GM18511 (cell line): ENCODE measurements at regions not wholly inside any gene's neighbourhood (a gene's known extent, or its start where the extent isn't known, plus 50 kb on each side); places are given as distances from the start of the nearest gene placed in this dataset.

Experiments
- ATAC-seq: cut with Tn5 transposase; IDR thresholded peaks from one replicate; pipeline ENCODE4 v1.9.1; 2021; ENCODE audit warnings: mild to moderate bottlenecking, moderate library complexity; ENCODE audit not compliant: unreplicated experiment

DNA sequence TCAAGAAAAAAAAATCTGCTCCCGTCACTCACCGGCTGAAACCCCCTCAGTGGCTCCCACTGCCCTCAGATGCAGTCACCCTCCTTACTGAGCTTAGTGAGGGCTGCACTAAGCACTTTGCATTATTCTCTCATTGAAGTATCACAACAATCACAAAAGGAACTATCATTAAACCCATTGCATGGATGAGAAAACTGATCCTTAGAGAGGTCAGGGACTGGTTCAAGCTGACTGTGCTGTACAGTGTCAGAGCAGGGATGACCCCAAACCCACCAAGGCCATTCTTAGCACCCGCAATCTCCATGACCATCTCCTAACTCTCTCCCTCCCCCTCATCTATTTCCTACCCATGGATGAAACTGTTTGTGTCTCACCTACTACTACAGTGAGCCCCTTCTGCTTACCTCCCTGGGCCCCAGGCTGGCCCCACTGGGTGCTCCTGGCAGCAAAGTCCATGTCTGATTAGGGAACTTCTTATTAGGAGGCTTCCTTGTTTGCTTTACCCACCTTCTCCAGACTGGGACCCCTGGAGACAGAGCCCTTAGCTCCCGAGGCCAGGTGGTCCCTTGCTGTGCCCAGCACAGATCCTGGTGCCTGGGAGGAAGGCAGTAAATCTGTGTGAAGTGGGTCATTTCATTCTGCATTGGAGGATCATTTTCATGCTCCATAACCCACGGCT lies 139.3 kb upstream of the ID2 start:
- no peak for ATAC-seq

DNA sequence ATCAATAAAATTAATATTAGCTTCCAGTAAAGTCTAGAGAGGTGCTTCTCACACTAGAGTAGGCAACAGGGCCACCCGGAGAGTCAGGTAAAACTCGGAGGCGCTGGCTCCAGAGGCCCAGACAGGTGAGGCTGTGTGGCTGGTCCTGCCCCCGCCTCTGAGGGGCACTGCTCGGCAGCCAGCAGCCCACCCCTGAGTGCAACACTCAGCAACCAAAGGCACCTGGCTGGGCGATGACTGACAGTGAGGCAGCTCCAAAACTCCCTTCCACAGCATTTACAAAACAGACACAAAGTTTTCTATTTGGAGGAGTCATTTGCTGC lies 138.8 kb upstream of the ID2 start:
- ATAC-seq = no peak

DNA sequence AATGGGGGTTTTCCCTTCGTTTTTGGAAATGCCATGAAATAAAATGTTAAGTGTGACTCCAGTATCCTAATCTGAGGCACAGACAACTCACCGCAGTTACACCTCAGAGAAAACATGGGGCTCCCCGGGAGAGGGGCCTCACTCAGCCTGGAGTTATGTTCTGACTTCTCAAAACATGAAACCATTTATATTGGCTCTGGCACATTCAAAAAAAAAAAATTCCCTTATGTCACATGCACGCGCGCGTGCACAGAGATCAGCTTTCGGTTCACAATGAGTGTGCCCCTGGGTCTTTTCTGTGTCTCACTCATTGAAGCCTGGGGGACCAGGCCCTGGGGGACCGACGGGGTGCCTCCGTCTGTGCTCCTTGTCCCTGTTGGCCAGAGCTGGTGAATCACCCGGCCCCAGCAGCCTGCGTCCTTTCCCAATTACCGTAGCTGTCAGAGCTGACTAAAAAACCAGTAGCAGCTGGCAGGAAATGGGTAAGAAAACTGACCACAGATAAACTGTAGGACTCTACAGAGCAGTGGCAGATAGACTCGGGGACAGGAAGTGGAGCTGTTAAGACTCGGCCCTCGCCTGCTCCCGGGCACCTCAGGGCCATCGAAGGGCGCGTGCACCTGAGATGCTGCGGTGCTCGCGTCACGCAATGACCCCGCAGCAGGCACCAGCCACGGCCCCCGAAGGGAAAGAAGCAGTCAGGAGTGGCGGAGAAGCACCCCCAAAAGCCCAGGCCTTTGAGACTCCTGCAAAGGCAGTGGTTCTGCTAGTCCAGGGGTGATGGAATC lies 138.3 kb upstream of the ID2 start:
- peak; percentile 76 for ATAC-seq

DNA sequence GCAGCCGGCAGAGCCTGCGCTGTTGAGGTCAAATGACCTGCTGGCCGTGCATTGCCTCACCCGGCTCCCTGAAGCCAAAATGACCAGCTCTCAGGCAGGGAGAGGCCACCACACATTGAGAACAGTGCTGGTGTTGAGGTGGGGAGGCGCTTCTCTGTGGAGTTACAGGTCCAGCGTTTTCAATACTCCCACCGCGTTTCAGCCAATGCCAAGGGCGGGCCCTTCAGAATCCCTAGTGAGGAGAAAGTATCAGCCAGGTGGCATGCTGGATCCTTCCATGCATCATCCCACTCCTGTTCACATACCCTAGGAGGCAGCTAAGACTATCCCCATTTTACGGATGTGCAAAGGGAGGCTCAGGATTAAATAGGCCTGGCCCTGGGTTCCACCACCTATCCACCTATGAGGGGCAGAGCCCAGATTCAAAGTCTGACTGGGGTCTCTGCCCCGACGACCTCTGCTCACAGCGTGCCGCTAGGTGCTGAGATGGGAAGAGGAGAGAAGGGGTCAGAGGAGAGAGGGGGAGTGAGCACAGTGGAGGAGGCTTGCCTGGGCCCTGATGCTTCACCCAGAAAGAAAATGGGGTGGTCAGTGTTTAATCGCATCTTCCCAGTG lies 137.6 kb upstream of the ID2 start:
- ATAC-seq = no peak

DNA sequence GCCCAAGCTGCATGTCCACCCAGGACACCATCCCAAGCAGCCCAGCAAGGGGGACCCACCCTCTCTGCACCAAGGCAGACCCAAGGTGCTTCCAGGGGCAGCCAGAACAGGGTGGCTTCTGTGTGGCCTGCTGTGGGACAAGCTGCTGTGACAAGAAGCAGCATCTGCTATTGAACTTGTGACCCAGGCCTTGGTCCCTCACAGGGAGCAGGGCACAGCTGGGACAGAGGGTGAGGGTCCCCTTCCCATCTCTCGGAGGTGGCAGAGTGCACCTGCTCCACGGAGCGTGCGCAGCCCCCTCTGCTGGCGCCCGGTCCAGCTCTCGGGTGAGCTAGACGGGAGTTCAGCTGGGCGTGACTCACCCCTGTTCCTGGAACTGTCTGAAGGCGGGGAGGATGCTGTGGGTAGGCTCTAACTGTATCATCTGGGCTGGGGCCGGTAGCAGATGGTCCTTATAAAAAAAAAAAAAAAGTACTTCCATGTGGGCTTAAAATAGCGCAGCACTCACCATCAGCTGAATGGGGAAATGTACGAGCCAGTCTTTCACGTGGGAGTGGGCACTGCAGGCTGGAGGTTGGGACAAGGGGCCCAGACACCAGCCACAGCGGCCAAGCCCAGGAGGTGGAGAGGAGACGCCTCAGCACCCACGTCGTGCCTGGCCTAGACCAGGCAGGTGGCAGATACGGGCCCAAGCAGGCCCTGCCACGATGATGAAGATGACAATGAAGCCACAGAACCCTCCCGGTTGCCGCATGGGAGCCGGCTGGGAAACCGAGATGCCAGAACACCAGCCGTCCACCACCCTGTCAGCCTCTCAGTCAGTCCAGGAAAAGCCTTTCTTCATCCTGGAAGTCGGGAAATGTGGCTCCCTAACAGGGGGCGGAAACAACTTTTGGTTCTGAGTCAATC lies 136.8 kb upstream of the ID2 start:
- ATAC-seq = peak; percentile 57

DNA sequence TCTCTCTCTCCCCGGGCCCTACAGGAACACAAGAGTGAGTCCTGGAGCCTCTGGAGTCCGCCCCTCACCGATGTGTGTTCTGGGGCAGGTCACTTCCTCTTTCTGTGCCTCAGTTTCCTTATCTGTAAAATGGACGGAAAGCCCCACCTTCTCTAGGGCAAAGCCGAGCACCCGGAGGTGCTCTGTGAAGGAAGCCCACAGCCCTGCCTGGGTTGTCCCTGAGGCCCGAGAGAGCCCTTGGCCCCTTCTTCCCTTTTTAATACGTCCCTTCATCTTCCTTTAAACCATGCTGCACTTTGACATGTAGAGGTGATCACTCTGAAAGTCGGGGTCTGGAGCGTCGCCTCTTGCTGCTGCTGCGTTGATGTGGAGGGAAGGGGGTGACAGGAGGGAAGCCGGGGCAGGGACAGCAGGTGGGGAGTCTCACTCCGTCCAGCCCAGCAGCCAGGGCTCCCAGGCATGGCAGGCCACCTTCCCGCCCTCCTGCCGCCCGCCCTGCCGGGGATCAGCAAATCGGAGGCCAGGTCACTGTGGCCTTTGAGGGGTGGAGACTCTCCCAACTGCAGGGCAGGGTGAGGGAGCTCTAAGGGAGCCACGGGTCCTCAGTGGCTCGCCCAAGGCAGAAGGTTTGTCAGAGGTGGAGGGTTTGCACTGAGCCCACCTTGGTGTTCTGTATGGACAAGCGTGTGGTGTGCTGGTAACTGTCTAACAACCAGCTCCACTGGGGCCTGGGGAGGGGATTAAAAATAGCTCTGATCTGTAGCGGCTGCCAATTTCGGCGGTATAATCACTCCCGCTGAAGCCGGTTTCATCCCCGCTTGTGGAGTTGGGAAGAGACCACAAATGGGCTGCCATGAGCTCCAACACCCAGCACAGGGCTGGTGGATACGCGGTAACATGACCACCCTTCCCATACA lies 135.9 kb upstream of the ID2 start:
- no peak for ATAC-seq

DNA sequence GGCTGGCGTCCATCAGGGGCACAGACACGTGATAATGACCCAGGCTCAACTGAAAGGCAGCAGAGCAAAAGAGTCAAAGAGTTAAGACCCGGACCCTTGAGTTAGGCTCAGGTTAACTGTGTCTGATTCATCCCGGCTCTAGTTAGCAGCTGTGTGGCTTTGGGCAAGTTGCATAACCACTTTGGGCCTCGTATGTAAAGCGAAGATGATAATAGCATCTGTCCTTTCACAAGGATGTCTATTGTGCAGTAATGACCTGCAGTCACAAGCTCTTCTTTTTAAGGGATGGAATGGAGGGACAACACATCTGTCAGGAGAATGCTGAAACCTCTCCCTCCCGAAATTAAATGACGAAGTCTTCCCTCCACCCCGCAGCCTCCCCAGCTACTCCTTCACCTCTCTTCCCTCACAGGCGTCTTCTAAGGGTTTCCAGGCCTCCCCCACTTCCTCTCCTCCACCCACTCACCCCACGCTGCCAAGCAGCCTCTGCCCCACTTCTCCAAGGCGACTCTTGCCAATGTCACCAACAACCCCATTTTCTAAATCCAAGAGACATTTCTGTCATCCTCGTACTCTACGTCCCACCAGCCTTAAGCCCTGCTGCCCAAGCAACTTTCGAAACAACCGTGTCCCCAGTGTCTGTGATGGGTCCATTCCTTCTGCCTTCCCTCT lies 135.1 kb upstream of the ID2 start:
- no peak for ATAC-seq

DNA sequence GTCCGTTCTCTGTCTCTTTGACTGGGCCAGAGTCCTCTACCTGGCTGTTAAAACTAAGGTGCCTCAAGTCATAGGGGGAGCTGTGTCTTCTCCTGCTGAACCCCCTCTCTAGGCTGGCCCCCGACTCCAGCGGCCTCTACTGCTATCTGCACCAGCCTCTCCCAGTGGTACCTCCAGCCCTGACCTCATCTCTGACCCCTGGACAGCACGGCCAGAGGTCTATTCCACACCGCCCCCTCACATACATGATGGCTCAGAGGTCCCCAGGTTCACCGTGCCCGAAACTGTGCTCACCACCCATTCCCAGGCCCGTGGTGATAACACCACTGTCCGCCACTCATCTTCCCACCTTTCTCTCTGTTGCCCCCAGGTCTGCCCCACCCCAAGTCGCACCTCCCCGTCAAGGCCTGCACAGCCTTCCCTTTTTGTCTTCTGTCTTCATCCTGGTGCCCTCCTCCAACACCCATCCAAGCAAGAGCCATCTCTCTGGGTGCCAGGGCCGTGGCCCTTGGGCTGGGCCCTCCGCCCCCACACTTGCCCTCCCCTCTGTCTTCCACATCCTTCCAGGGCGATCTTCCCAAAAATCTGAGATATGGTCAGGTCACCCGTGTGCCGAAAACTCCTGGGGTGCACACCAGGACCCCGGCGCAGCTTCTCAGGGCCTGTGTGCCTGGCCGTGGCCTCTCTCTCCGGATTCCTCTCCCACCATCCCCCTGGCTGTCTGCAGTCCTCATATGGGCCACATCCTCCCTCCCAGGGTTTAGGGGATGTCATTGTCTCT lies 134.4 kb upstream of the ID2 start:
- ATAC-seq = no peak

DNA sequence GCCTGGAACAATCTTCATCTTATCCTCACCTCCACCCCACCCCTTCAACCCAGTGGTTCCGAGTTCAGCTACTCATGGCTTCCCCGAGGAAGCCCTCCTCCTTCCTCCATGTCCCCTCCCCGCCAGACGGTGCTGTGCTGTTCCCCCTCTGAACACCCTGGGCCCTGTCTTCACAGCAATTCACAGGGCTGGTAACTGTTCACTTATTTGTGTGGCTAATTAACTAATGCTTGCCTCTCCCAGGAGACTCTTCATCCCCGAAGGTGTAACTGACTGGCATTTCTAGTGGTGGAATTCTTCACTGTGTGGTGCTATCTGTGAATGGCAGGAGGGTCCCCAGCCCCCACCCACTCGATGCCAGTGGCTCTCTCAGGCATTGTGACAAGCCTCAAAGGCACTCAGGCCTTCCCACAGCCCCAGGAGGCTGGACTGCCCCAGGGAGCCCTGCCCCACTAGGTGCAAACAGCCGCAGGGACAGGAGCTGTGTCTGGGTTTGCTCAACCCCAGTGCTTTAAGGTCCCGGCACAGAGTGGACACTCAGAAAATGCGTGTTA lies 133.7 kb upstream of the ID2 start:
- ATAC-seq = no peak

DNA sequence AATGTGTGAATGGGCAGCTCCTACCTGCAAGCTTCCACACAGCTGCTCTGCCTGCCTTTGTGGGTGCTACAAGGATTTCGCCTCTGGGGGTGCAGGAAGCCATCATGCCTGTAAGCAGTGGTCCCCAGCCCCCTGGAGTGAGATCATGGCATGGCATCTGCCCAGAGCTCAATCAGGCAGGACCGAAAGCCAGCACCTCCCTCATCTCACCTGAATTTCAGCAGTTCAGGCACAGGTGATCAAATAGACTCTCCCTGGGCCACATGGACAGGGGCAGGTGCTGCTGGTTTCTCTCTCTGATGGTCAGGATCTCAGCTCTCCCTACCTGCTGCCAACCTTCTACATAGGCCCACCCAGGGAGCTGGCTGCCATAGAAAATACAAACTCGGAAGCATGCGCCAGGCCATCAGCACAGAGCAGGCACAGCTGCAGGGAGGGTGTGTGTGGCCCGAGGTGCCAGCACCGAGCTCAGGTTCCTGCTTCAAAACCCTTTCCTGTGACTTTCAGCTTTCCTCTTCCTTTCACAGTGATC lies 133.2 kb upstream of the ID2 start:
- no peak for ATAC-seq

DNA sequence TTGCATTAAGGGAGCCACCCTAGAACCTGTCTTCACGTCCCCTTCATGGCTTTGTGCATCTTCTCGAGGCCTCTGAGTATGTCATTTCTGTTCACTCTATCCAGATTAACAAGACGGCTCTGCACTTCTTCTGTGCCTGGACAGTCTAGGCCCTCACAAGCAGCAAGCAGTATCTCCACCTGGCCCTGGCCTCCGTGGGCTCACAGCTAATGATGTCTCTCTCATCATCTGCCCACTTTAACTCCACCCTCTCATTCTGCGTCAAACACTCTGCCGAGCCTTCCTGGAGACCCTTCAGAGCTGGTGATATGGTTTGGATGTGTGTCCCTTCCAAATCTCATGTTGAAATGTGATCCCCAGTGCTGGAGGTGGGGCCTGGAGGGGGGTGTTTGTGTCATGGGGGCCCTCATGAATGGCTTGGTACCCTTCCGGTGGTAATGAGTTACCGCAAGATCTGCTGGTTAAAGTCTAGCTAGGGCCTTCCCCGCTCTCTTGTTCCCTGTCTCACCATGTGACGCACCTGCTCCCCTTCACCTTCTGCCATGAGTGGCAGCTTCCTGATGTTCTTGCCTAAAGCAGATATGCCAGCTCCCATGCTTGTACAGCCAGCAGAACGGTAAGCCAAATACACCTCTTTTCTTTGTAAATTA lies 132.5 kb upstream of the ID2 start:
- no peak for ATAC-seq

DNA sequence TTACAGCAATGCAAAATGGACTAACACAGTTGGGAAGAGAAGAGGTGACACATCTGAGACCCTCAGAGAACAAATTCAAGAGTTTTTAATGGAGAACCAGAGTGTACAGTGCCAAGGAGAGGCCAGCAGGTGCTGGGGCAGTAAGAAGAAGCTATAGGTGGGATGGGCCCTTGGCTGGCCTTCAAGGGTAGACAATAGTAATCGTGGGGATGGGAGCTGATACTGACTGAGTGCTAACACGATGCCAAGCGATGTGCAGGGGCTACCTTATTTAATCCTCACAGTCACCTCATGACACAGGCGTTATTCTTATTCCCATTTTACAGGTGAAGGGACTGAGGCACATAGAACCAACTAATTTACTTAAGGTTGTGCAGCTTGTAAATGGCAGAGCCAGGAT lies 131.9 kb upstream of the ID2 start:
- no peak for ATAC-seq

DNA sequence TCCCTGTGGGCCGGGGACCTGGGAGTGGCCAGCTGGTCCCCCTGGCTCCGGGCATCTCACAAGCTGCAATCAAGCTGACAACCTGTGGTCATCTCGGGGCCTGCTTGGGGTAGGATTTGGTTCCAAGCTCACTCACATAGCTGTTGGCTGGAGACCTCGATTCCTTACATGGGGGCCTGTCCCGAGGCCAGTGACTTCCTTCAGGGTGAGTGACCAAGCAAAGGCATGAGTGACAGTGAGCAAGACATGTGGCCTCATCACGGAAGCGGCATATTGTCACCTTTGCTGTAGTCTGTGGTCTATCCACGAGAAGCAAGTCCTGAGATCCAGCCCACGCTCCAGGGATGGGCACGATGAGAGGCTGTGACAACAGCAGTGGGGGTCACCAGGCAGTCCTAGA lies 131.4 kb upstream of the ID2 start:
- ATAC-seq = no peak

DNA sequence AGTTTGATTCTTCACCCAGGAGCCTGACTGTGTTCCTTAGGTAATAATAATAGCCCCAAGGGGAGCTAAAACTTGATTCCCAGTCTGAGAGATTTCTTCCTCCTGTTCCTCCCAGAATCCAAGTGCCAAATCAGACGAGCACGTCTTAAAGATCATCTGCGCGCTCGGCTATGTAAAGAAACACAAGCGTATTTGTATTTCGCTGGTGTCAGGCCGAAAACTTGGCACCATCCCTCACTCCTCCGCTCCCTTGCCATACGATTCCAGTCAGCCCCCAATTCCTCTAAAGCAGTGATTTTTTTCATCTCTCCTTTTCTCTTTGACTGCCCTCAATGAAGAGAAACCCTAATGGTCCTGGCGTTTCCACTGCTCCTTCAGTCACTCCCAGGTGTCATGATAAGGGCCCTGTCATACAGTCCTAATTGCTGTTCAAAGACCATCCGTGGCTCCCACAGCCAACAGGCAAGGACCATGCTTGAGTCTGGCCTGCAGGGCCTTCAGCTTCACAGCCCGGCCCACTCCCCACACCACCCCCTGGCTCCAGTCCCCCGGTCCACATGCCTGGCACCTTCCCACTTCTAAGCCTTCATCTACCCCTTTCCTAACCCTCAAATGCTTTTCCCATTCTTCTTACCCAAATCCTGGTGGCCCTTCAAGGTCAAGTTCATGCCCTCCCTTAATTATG lies 130.8 kb upstream of the ID2 start:
- ATAC-seq = no peak

DNA sequence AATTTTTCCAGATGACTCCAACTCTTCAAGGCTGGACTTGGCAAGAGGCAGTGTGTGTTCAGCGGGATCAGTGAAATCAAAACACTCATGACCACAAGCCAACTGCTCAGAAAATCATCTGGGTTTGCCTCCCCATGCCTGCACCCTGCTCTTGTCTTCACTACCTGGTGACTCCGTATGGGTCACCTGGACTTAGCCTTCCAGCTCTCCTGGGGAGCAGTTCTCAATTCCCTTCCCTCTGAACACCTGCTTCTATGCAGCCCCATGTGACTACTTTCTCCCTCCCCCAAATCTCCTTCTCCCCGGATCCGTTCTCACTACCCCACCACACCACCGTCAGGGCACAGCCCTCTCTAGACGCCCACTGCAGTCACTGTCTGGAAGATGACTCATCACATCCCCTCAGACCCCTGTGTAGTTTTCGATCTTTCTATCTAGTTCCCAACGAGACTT lies 130.2 kb upstream of the ID2 start:
- peak; percentile 87 for ATAC-seq

DNA sequence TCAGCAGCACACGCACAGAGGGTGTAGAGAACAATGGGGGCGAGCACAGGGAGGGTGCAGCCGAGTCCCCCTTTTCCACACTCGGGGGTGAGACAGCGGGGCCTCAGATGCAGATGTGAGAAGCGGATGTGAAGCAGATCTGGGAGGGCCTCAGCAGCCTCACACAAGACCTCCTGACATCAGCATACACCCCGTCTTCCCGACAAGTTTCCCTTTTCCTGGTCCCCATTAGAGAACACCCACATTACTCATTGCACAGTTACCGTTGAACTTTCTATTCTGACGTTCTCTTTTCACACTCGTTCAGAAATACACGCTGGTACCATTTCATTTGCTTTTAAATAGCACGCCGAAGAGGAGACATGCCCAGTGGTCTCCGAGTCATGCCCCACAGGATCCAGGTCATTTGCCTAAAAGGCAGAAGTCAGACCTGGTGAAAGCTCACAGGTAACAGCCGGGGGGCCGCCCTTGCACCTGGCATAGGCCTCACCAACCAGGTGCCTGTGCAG lies 129.5 kb upstream of the ID2 start:
- peak; percentile 61 for ATAC-seq

DNA sequence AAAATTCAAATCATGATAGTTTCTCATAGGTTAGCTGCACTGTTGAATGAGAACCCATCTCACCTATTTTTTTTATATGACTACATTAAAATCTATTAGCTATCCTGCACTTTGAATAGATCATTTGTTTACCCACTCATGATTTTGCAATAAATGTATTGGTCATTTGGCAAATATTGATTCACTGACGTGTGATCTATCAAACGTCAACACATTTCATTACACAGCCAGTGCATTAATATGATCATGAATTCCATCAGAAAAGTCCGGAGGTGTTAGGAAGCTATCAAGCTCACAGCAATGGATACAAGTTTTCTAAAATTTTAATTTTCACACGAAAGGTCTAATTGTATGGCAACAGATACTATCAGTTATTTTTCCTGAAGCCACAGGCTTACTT lies 128.2 kb upstream of the ID2 start:
- no peak for ATAC-seq
